GM18909 (cell line): ENCODE measurements at regions not wholly inside any gene's neighbourhood (a gene's known extent, or its start where the extent isn't known, plus 50 kb on each side); places are given as distances from the start of the nearest gene placed in this dataset.

Experiments
- ATAC-seq: cut with Tn5 transposase; IDR thresholded peaks from one replicate; pipeline ENCODE4 v1.9.1; 2021; ENCODE audit warnings: mild to moderate bottlenecking; ENCODE audit not compliant: unreplicated experiment, poor library complexity

GRCh38 chr5:158108177-158108576, 249.2 kb upstream of the CLINT1 start:
- no peak for ATAC-seq

GRCh38 chr5:158100373-158100888, 241.5 kb upstream of the CLINT1 start:
- ATAC-seq, result no peak

GRCh38 chr5:158099571-158100105, 240.7 kb upstream of the CLINT1 start:
- no peak for ATAC-seq

- ATAC-seq, result no peak
Observed at GRCh38 chr5:158096835-158097234, 237.9 kb upstream of the CLINT1 start.

GRCh38 chr5:158086856-158087255, 227.9 kb upstream of the CLINT1 start:
- ATAC-seq, result no peak

GRCh38 chr5:158084292-158084691, 225.3 kb upstream of the CLINT1 start:
- ATAC-seq, result no peak

GRCh38 chr5:158082696-158083287, 223.8 kb upstream of the CLINT1 start:
- no peak for ATAC-seq

GRCh38 chr5:158080112-158080511, 221.2 kb upstream of the CLINT1 start:
- no peak for ATAC-seq

- ATAC-seq, result no peak
Observed at GRCh38 chr5:158079097-158079496, 220.2 kb upstream of the CLINT1 start.

GRCh38 chr5:158074992-158075769, 216.2 kb upstream of the CLINT1 start:
- ATAC-seq, result peak; percentile 62

GRCh38 chr5:158074597-158074991, 215.6 kb upstream of the CLINT1 start:
- ATAC-seq, result no peak

GRCh38 chr5:158070859-158071258, 211.9 kb upstream of the CLINT1 start:
- ATAC-seq, result no peak

GRCh38 chr5:158069838-158070237, 210.9 kb upstream of the CLINT1 start:
- ATAC-seq, result no peak

- ATAC-seq, result no peak
Observed at GRCh38 chr5:158068964-158069363, 210.0 kb upstream of the CLINT1 start.

GRCh38 chr5:158066076-158066475, 207.1 kb upstream of the CLINT1 start:
- no peak for ATAC-seq

GRCh38 chr5:158064334-158065123, 205.6 kb upstream of the CLINT1 start:
- ATAC-seq, result no peak

GRCh38 chr5:158063052-158063451, 204.1 kb upstream of the CLINT1 start:
- no peak for ATAC-seq

- no peak for ATAC-seq
Observed at GRCh38 chr5:158061451-158061850, 202.5 kb upstream of the CLINT1 start.

- no peak for ATAC-seq
Observed at GRCh38 chr5:158060212-158060611, 201.3 kb upstream of the CLINT1 start.

GRCh38 chr5:158058208-158059120, 199.5 kb upstream of the CLINT1 start:
- no peak for ATAC-seq
